ENCODE measurements at regions not wholly inside any gene's neighbourhood (a gene's known extent, or its start where the extent isn't known, plus 50 kb on each side); places are given as distances from the start of the nearest gene placed in this dataset.

GRCh38 chr14:34027990-34028495 is 77.2 kb upstream of the EGLN3 start:
- no peak for TF ChIP-seq EZH2 (IDR thresholded peaks at IDR 0.05; ENCODE audit: borderline replicate concordance, insufficient read depth, low read length, poor library complexity, severe bottlenecking)
- TF ChIP-seq RAD21 (conservative IDR thresholded peaks at IDR 0.05), result no peak
- TF ChIP-seq SMC3 (conservative IDR thresholded peaks at IDR 0.05; ENCODE audit: poor library complexity), result no peak
- Histone ChIP-seq H3K4me3 (ENCODE audit: low read length) (no peak overlapping the region), H3K9me3 (ENCODE audit: low read length) (no peaks in the 10 kb centered on the region), H3K9ac (ENCODE audit: low read length) (no peak overlapping the region), H3K27me3 (ENCODE audit: insufficient read depth, low read depth, low read length) (no peaks in the 10 kb centered on the region), H3K9me2 (ENCODE audit: insufficient read depth, low read length) (no peaks in the 10 kb centered on the region), H3K4me2 (ENCODE audit: low read length) (no peak overlapping the region), H3K36me3 (ENCODE audit: insufficient read depth, low read length) (no peaks in the 10 kb centered on the region), H4K20me1 (ENCODE audit: insufficient read depth) (no peaks in the 10 kb centered on the region), H3K79me2 (replicated peaks; ENCODE audit: insufficient read depth, low read length) (no peaks in the 10 kb centered on the region), H2AFZ (ENCODE audit: low read depth, low read length) (no peak overlapping the region), H3F3A (ENCODE audit: insufficient read depth, low read length, poor library complexity, severe bottlenecking) (no peaks in the 10 kb centered on the region), H3K27ac (ENCODE audit: low read length) (no peak overlapping the region)

GRCh38 chr14:34027130-34027989 is 76.5 kb upstream of the EGLN3 start:
- no peaks in the 10 kb centered on the region for H3K79me2 ChIP-seq (replicated peaks; ENCODE audit: insufficient read depth, low read length)
- no peak overlapping the region for H2AFZ ChIP-seq (ENCODE audit: low read depth, low read length)
- H3K9me2 ChIP-seq (ENCODE audit: insufficient read depth, low read length), result no peaks in the 10 kb centered on the region
- no peaks in the 10 kb centered on the region for H3K9me3 ChIP-seq (ENCODE audit: low read length)
- H3K4me3 ChIP-seq (ENCODE audit: low read length), result no peak overlapping the region
- no peaks in the 10 kb centered on the region for H3F3A ChIP-seq (ENCODE audit: insufficient read depth, low read length, poor library complexity, severe bottlenecking)
- no peaks in the 10 kb centered on the region for H3K36me3 ChIP-seq (ENCODE audit: insufficient read depth, low read length)
- no peak overlapping the region for H3K4me2 ChIP-seq (ENCODE audit: low read length)
- H3K9ac ChIP-seq (ENCODE audit: low read length), result no peak overlapping the region
- no peak overlapping the region for H3K27ac ChIP-seq (ENCODE audit: low read length)
- no peaks in the 10 kb centered on the region for H3K27me3 ChIP-seq (ENCODE audit: insufficient read depth, low read depth, low read length)
- no peaks in the 10 kb centered on the region for H4K20me1 ChIP-seq (ENCODE audit: insufficient read depth)
- TF ChIP-seq REST (IDR thresholded peaks at IDR 0.05; ENCODE audit: borderline replicate concordance) (no peak), CTCF (IDR thresholded peaks at IDR 0.05; ENCODE audit: poor library complexity, severe bottlenecking) (no peak), EP300 (conservative IDR thresholded peaks at IDR 0.05; ENCODE audit: poor library complexity, severe bottlenecking) (no peak), MXI1 (conservative IDR thresholded peaks at IDR 0.05; ENCODE audit: poor library complexity, severe bottlenecking) (no peak), POLR2AphosphoS5 (IDR thresholded peaks at IDR 0.05) (no peak), EZH2 (IDR thresholded peaks at IDR 0.05; ENCODE audit: borderline replicate concordance, insufficient read depth, low read length, poor library complexity, severe bottlenecking) (no peak), RAD21 (conservative IDR thresholded peaks at IDR 0.05) (no peak), TAF1 (IDR thresholded peaks at IDR 0.05; ENCODE audit: low read depth) (no peak), SMC3 (conservative IDR thresholded peaks at IDR 0.05; ENCODE audit: poor library complexity) (no peak)
